PC-9 (cell line): ENCODE measurements at regions not wholly inside any gene's neighbourhood (a gene's known extent, or its start where the extent isn't known, plus 50 kb on each side); places are given as distances from the start of the nearest gene placed in this dataset.

Source experiments
- EZH2 ChIP-seq: fragments of 200-600 bp; sonication (generic); IDR thresholded peaks from 2 replicates; pipeline ENCODE4 v1.8.0; 2017; ENCODE audit warnings: antibody characterized with exemption, low read depth
- TF ChIP-seq, protein P1 (sequence below): fragments of 200-600 bp; sonication (generic); conservative IDR thresholded peaks from 2 replicates; pipeline ENCODE4 v1.6.1; 2017; ENCODE audit warnings: mixed run types, antibody characterized with exemption, mild to moderate bottlenecking, moderate library complexity

- TF ChIP-seq, protein P1, sequence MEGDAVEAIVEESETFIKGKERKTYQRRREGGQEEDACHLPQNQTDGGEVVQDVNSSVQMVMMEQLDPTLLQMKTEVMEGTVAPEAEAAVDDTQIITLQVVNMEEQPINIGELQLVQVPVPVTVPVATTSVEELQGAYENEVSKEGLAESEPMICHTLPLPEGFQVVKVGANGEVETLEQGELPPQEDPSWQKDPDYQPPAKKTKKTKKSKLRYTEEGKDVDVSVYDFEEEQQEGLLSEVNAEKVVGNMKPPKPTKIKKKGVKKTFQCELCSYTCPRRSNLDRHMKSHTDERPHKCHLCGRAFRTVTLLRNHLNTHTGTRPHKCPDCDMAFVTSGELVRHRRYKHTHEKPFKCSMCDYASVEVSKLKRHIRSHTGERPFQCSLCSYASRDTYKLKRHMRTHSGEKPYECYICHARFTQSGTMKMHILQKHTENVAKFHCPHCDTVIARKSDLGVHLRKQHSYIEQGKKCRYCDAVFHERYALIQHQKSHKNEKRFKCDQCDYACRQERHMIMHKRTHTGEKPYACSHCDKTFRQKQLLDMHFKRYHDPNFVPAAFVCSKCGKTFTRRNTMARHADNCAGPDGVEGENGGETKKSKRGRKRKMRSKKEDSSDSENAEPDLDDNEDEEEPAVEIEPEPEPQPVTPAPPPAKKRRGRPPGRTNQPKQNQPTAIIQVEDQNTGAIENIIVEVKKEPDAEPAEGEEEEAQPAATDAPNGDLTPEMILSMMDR: no peak
- TF ChIP-seq EZH2: no peak
These were observed 259.2 kb downstream of the TOMM20 start for GRCh38 chr1:234869182-234870019.
